ENCODE measurements at regions not wholly inside any gene's neighbourhood (a gene's known extent, or its start where the extent isn't known, plus 50 kb on each side); places are given as distances from the start of the nearest gene placed in this dataset.

GRCh38 chr13:61727767-61728166 lies 312.1 kb upstream of the PCDH20 start:
- TF ChIP-seq EZH2 (IDR thresholded peaks at IDR 0.05; ENCODE audit: insufficient read depth, low read length), result no peak
- TF ChIP-seq, protein P1, sequence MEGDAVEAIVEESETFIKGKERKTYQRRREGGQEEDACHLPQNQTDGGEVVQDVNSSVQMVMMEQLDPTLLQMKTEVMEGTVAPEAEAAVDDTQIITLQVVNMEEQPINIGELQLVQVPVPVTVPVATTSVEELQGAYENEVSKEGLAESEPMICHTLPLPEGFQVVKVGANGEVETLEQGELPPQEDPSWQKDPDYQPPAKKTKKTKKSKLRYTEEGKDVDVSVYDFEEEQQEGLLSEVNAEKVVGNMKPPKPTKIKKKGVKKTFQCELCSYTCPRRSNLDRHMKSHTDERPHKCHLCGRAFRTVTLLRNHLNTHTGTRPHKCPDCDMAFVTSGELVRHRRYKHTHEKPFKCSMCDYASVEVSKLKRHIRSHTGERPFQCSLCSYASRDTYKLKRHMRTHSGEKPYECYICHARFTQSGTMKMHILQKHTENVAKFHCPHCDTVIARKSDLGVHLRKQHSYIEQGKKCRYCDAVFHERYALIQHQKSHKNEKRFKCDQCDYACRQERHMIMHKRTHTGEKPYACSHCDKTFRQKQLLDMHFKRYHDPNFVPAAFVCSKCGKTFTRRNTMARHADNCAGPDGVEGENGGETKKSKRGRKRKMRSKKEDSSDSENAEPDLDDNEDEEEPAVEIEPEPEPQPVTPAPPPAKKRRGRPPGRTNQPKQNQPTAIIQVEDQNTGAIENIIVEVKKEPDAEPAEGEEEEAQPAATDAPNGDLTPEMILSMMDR (IDR thresholded peaks at IDR 0.05; ENCODE audit: insufficient read depth, low read depth, low read length), result no peak

Data from astrocyte (in vitro differentiated cells and primary cell).